AG04450 (cell line): ENCODE measurements at regions not wholly inside any gene's neighbourhood (a gene's known extent, or its start where the extent isn't known, plus 50 kb on each side); places are given as distances from the start of the nearest gene placed in this dataset.

ENCODE experiments used
- CTCF ChIA-PET: fragments of 300-600, 350-600 bp; formaldehyde crosslinking; extraction: SDS; loops from one replicate; lab custom pipeline; 2022; ENCODE audit warnings: antibody characterized with exemption, inconsistent platforms; lab: Charles Lee
- POLR2A ChIA-PET: fragments of 350-600 bp; formaldehyde crosslinking; extraction: SDS; loops from one replicate; lab custom pipeline; 2021; ENCODE audit warnings: antibody characterized with exemption, inconsistent platforms; lab: Yijun Ruan, JAX
- DNase-seq: peaks from one replicate; pipeline ENCODE4 v3.0.0-alpha.2; 2011; ENCODE audit warnings: low read depth, low spot score
- H3K27ac ChIP-seq: one replicate; pipeline ENCODE4 v1.5.1; 2012; ENCODE audit warnings: low read depth, low read length, control low read depth
- H3K27me3 ChIP-seq: one replicate; pipeline ENCODE4 v1.6.0; 2012; ENCODE audit warnings: low read length; ENCODE audit not compliant: control insufficient read depth, insufficient read depth
- H3K4me3 ChIP-seq: 2 replicates; pipeline ENCODE4 v1.5.1; 2011; ENCODE audit warnings: mild to moderate bottlenecking, low read depth, low read length, control low read depth
- H3K9me3 ChIP-seq: 2 replicates; pipeline ENCODE4 v1.5.1; 2012; ENCODE audit warnings: low read length; ENCODE audit not compliant: control insufficient read depth, insufficient read depth
- TF ChIP-seq, protein P1 (sequence below): IDR thresholded peaks from 2 replicates; pipeline ENCODE4 v1.5.1; 2011; ENCODE audit warnings: low read depth, low read length, control low read depth, inconsistent platforms

DNA sequence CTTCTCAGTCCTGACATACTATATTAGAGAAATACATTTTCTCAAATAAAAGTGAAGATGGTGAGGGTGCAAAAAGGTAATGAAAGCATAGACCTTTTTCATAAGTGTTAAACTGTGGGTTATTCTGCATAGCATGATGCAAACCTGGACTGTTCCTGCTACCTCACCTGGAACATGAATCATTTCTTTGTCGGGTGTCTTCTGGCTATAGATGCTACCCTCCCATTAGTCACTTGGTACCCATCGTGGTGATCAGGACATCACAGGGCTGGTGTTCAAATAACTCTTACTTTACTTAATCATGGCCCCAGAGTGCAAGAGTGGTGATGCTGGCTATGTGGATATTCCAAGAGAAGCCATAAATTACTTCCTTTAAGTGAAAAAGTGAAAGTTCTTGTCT is 264.7 kb upstream of the AGA start:
- DNase-seq = no peak
- TF ChIP-seq, protein P1, sequence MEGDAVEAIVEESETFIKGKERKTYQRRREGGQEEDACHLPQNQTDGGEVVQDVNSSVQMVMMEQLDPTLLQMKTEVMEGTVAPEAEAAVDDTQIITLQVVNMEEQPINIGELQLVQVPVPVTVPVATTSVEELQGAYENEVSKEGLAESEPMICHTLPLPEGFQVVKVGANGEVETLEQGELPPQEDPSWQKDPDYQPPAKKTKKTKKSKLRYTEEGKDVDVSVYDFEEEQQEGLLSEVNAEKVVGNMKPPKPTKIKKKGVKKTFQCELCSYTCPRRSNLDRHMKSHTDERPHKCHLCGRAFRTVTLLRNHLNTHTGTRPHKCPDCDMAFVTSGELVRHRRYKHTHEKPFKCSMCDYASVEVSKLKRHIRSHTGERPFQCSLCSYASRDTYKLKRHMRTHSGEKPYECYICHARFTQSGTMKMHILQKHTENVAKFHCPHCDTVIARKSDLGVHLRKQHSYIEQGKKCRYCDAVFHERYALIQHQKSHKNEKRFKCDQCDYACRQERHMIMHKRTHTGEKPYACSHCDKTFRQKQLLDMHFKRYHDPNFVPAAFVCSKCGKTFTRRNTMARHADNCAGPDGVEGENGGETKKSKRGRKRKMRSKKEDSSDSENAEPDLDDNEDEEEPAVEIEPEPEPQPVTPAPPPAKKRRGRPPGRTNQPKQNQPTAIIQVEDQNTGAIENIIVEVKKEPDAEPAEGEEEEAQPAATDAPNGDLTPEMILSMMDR = no peak
- POLR2A ChIA-PET = no interaction called here
- CTCF ChIA-PET = no interaction called here
- Histone ChIP-seq H3K4me3 (no peak overlapping the region), H3K9me3 (no peaks in the 10 kb centered on the region), H3K27ac (no peak overlapping the region), H3K27me3 (no peaks in the 10 kb centered on the region)

DNA sequence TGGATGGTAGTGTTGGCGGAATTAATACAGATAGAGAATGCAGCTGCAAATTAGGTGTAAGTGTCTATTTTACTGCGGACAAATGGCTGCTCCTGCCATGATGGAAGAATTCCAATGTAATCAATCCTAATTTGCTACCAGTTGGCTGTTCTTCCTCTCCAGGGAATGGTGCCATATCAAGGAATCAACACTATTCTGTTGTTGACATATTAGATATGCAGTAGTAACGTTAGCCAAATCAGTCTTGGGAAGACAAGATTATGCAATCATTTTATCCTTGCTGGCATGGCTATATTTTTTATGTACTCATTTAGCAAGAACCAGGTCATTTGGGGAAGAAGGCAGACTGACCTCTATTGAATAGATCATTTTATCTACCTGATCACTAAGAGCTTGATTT is 271.2 kb upstream of the AGA start:
- no peak for DNase-seq
- ChIA-PET POLR2A (no interaction called here), CTCF (no interaction called here)
- H3K27me3 ChIP-seq = no peaks in the 10 kb centered on the region
- TF ChIP-seq, protein P1 = no peak
- no peaks in the 10 kb centered on the region for H3K9me3 ChIP-seq
- H3K4me3 ChIP-seq = no peak overlapping the region
- no peak overlapping the region for H3K27ac ChIP-seq

DNA sequence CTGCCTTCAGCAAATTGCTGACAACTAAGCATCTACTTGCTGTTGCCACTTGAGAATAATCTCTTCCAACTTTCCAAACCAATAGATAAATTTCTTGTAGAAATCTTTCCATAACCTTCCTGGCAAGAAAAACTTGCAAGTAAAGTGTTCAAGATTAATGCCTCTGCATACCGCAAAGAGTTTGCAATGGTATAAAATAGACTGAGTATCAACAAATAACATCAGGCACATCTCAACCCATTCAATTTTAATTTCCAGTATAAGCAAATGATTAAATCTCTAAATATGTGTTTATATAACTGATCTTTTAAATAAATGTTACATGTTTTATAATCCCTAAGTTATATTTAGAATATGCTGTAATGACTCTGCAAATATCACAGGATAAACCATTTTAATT is 275.2 kb upstream of the AGA start:
- H3K27me3 ChIP-seq = no peaks in the 10 kb centered on the region
- H3K9me3 ChIP-seq = no peaks in the 10 kb centered on the region
- peak; percentile 44 for DNase-seq
- no peak overlapping the region for H3K27ac ChIP-seq
- ChIA-PET POLR2A (no interaction called here), CTCF (no interaction called here)
- TF ChIP-seq, protein P1 = no peak
- no peak overlapping the region for H3K4me3 ChIP-seq

DNA sequence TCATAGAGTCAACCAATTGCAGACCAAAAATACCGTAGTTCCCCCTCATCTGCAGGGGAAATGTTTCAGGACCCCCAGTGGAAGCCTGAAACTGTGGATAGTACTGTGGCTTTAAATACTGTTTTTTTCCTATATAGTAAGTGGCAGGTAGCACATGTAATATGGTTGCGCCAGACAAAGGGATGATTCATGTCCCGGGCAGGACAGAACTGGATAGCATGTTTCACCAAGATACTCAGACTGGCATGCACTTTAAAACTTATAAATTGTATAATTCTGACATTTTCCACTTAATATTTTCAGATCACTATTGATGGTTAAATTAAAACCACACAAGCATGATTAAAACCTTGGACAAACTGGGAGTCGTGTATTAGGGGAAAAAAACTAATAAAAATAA is 276.3 kb upstream of the AGA start:
- Histone ChIP-seq H3K27me3 (no peaks in the 10 kb centered on the region), H3K4me3 (no peak overlapping the region), H3K9me3 (no peaks in the 10 kb centered on the region), H3K27ac (no peak overlapping the region)
- CTCF ChIA-PET = no interaction called here
- DNase-seq = no peak
- TF ChIP-seq, protein P1 = no peak
- POLR2A ChIA-PET = no interaction called here

DNA sequence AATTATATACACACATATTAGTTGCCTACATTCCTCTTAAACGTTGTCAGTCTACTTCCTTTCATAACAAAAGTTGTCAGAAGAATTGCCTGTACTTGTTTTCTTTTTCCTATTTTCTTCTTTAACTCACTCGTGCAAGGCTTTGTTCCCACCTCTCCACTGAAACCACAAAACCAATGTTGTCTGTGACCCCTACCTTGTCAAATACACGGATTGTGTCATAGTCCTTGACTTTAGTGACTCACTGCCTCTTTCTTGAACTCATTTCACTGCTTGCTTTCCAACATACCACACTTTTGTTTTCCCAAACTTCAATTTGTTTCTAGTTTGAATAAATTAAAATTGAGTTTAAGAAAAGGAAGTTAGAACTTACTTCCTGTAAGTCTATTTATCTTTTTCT is 283.9 kb upstream of the AGA start:
- POLR2A ChIA-PET = interaction anchor here (0.6 kb wide), 1 partner anchor 157 kb away, joined by 3 read pairs; no protein-coding TSS in a partner anchor
- TF ChIP-seq, protein P1 = no peak
- no peak overlapping the region for H3K27ac ChIP-seq
- H3K9me3 ChIP-seq = 0 out of 2 replicates have a peak, but pooled peaks cover 3% of the 10 kb centered on the region
- no peak for DNase-seq
- H3K4me3 ChIP-seq = no peak overlapping the region
- no peaks in the 10 kb centered on the region for H3K27me3 ChIP-seq
- CTCF ChIA-PET = no interaction called here
